ENCODE measurements at regions not wholly inside any gene's neighbourhood (a gene's known extent, or its start where the extent isn't known, plus 50 kb on each side); places are given as distances from the start of the nearest gene placed in this dataset.

GRCh38 chr14:89660166-89660565 lies 243.1 kb upstream of the FOXN3 start:
- no peak overlapping the region for H3K4me3 ChIP-seq (replicated peaks; ENCODE audit: low read depth, low read length)
- TF ChIP-seq CTCF (IDR thresholded peaks at IDR 0.05; ENCODE audit: low read length, missing control alignments) = no peak
- peak; percentile 80 for DNase-seq (ENCODE audit: low read depth)

GRCh38 chr14:89658977-89659670 lies 242.1 kb upstream of the FOXN3 start:
- TF ChIP-seq CTCF (IDR thresholded peaks at IDR 0.05; ENCODE audit: low read length, missing control alignments) = no peak
- H3K4me3 ChIP-seq (replicated peaks; ENCODE audit: low read depth, low read length) = no peak overlapping the region
- DNase-seq (ENCODE audit: low read depth) = no peak

GRCh38 chr14:89657014-89657413 lies 240.0 kb upstream of the FOXN3 start:
- no peak for TF ChIP-seq CTCF (IDR thresholded peaks at IDR 0.05; ENCODE audit: low read length, missing control alignments)
- no peak for DNase-seq (ENCODE audit: low read depth)
- H3K4me3 ChIP-seq (replicated peaks; ENCODE audit: low read depth, low read length) = no peak overlapping the region

GRCh38 chr14:89654998-89655397 lies 238.0 kb upstream of the FOXN3 start:
- TF ChIP-seq CTCF (IDR thresholded peaks at IDR 0.05; ENCODE audit: low read length, missing control alignments) = no peak
- no peak overlapping the region for H3K4me3 ChIP-seq (replicated peaks; ENCODE audit: low read depth, low read length)
- no peak for DNase-seq (ENCODE audit: low read depth)

- no peak for DNase-seq (ENCODE audit: low read depth)
- H3K4me3 ChIP-seq (replicated peaks; ENCODE audit: low read depth, low read length) = no peak overlapping the region
- TF ChIP-seq CTCF (IDR thresholded peaks at IDR 0.05; ENCODE audit: low read length, missing control alignments) = no peak
These were observed 235.3 kb upstream of the FOXN3 start for GRCh38 chr14:89652352-89652751.

GRCh38 chr14:89651805-89652204 lies 234.8 kb upstream of the FOXN3 start:
- no peak overlapping the region for H3K4me3 ChIP-seq (replicated peaks; ENCODE audit: low read depth, low read length)
- TF ChIP-seq CTCF (IDR thresholded peaks at IDR 0.05; ENCODE audit: low read length, missing control alignments) = no peak
- DNase-seq (ENCODE audit: low read depth) = no peak

Data from fibroblast of pulmonary artery (primary cell).